Upper lobe of left lung (tissue), 4 donors: ENCODE measurements at regions not wholly inside any gene's neighbourhood (a gene's known extent, or its start where the extent isn't known, plus 50 kb on each side); places are given as distances from the start of the nearest gene placed in this dataset.
"Not testable (repeated sequence)": the region's sequence is repeated elsewhere in the genome, so short reads cannot be mapped to it uniquely, and the experiment has no call there.

Source experiments
- CTCF ChIP-seq, 6 experiments: fragments of 450-650 bp in 4 of 6; fragments of 200-600 bp in 2 of 6; sonication (generic) in 2 of 6; IDR thresholded peaks; one replicate each; pipeline ENCODE4 v1.5.1; 2016 to 2019; ENCODE audit warnings: antibody characterized with exemption in 6 of 6
- POLR2A ChIP-seq, 4 donors: fragments of 450-650 bp; IDR thresholded peaks; one replicate each; pipeline ENCODE4 v1.5.1; 2016 to 2017; ENCODE audit warnings: antibody characterized with exemption in 4 of 4, mild to moderate bottlenecking in 2 of 4
- POLR2AphosphoS5 ChIP-seq, 2 donors: sonication (generic); formaldehyde crosslinking; IDR thresholded peaks; one replicate each; pipeline ENCODE4 v1.5.1; 2017; ENCODE audit warnings: antibody characterized with exemption in 2 of 2

- TF ChIP-seq CTCF, POLR2A, POLR2AphosphoS5 (IDR thresholded peaks at IDR 0.05): not testable (repeated sequence)
Measured at GRCh38 chr7:4609576-4609975, 72.5 kb upstream of the FOXK1 start.
